ENCODE measurements at regions not wholly inside any gene's neighbourhood (a gene's known extent, or its start where the extent isn't known, plus 50 kb on each side); places are given as distances from the start of the nearest gene placed in this dataset.
A peak's percentile ranks its signal among the peaks of the same experiment; 100 is the strongest.

- DNase-seq (ENCODE audit: low spot score), result no peak
Observed at GRCh38 chr21:24222676-24223075, 1384.6 kb downstream of the MRPL39 start.

- DNase-seq (ENCODE audit: low spot score), result no peak
Observed at GRCh38 chr21:24220446-24220845, 1386.8 kb downstream of the MRPL39 start.

GRCh38 chr21:24217151-24217550 lies 1390.1 kb downstream of the MRPL39 start:
- no peak for DNase-seq (ENCODE audit: low spot score)

GRCh38 chr21:24210130-24210529 lies 1397.2 kb downstream of the MRPL39 start:
- DNase-seq (ENCODE audit: low spot score), result no peak

- DNase-seq (ENCODE audit: low spot score), result no peak
Observed at GRCh38 chr21:24208562-24209260, 1398.6 kb downstream of the MRPL39 start.

- DNase-seq (ENCODE audit: low spot score), result no peak
Observed at GRCh38 chr21:24205319-24205718, 1402.0 kb downstream of the MRPL39 start.

- DNase-seq (ENCODE audit: low spot score), result no peak
Observed at GRCh38 chr21:24204641-24205040, 1402.6 kb downstream of the MRPL39 start.

- no peak for DNase-seq (ENCODE audit: low spot score)
Observed at GRCh38 chr21:24200052-24200451, 1407.2 kb downstream of the MRPL39 start.

- no peak for DNase-seq (ENCODE audit: low spot score)
Observed at GRCh38 chr21:24197923-24198322, 1409.4 kb downstream of the MRPL39 start.

- no peak for DNase-seq (ENCODE audit: low spot score)
Observed at GRCh38 chr21:24197132-24197643, 1410.1 kb downstream of the MRPL39 start.

- no peak for DNase-seq (ENCODE audit: low spot score)
Observed at GRCh38 chr21:24188506-24188905, 1418.8 kb downstream of the MRPL39 start.

GRCh38 chr21:24183077-24183476 lies 1424.2 kb downstream of the MRPL39 start:
- DNase-seq (ENCODE audit: low spot score), result no peak

GRCh38 chr21:24179110-24179509 lies 1428.2 kb downstream of the MRPL39 start:
- DNase-seq (ENCODE audit: low spot score), result no peak

- DNase-seq (ENCODE audit: low spot score), result no peak
Observed at GRCh38 chr21:24175106-24175505, 1432.2 kb downstream of the MRPL39 start.

- no peak for DNase-seq (ENCODE audit: low spot score)
Observed at GRCh38 chr21:24171736-24172135, 1435.5 kb downstream of the MRPL39 start.

- no peak for DNase-seq (ENCODE audit: low spot score)
Observed at GRCh38 chr21:24163539-24163938, 1443.7 kb downstream of the MRPL39 start.

- DNase-seq (ENCODE audit: low spot score), result peak; percentile 15
Observed at GRCh38 chr21:24160528-24160927, 1446.8 kb downstream of the MRPL39 start.

- no peak for DNase-seq (ENCODE audit: low spot score)
Observed at GRCh38 chr21:24153137-24153536, 1454.1 kb downstream of the MRPL39 start.

GRCh38 chr21:24150753-24151152 lies 1456.5 kb downstream of the MRPL39 start:
- DNase-seq (ENCODE audit: low spot score), result no peak

- DNase-seq (ENCODE audit: low spot score), result no peak
Observed at GRCh38 chr21:24148461-24148860, 1458.8 kb downstream of the MRPL39 start.

- DNase-seq (ENCODE audit: low spot score), result no peak
Observed at GRCh38 chr21:24147674-24148073, 1459.6 kb downstream of the MRPL39 start.

- DNase-seq (ENCODE audit: low spot score), result no peak
Observed at GRCh38 chr21:24131056-24131455, 1476.2 kb downstream of the MRPL39 start.

GRCh38 chr21:24127651-24128050 lies 1479.6 kb downstream of the MRPL39 start:
- DNase-seq (ENCODE audit: low spot score), result no peak

GRCh38 chr21:24123785-24124184 lies 1483.5 kb downstream of the MRPL39 start:
- DNase-seq (ENCODE audit: low spot score), result no peak

All from HuH-7 (cell line).